GM12878 (cell line): ENCODE measurements at regions not wholly inside any gene's neighbourhood (a gene's known extent, or its start where the extent isn't known, plus 50 kb on each side); places are given as distances from the start of the nearest gene placed in this dataset.

Experiments
- ASH2L ChIP-seq: fragments of 300-600, 200-600 bp; sonication (generic); IDR thresholded peaks from 2 replicates; pipeline ENCODE4 v1.6.1; 2017; ENCODE audit warnings: low read depth, mild to moderate bottlenecking, borderline replicate concordance
- BCLAF1 ChIP-seq: fragments of 450-650 bp; IDR thresholded peaks from 2 replicates; pipeline ENCODE4 v1.6.1; 2017; ENCODE audit warnings: antibody characterized with exemption, mild to moderate bottlenecking, moderate library complexity
- CTCF ChIP-seq, 3 experiments: IDR thresholded peaks in 2 of 3; conservative IDR thresholded peaks in 1 of 3; 2 replicates each; pipeline ENCODE4 v1.5.1; 2011; ENCODE audit warnings: low read depth in 3 of 3, low read length in 3 of 3, mild to moderate bottlenecking in 3 of 3, control low read depth in 2 of 3, moderate library complexity in 2 of 3, inconsistent platforms in 1 of 3, mixed read lengths in 1 of 3; ENCODE audit not compliant: control insufficient read depth in 2 of 3, insufficient read depth in 1 of 3; ENCODE audit errors: extremely low read depth in 1 of 3
- EP300 ChIP-seq, 2 experiments: fragments of 150-350 bp in 1 of 2; IDR thresholded peaks; 2 replicates each; pipeline ENCODE4 v1.6.1; 2011 to 2012; ENCODE audit warnings: low read depth in 2 of 2, low read length in 2 of 2, borderline replicate concordance in 1 of 2, improper control_type of control experiment in 1 of 2, inconsistent platforms in 1 of 2; ENCODE audit not compliant: control insufficient read depth in 1 of 2
- ETV6 ChIP-seq, 2 experiments: fragments of 450-650 bp in 1 of 2; IDR thresholded peaks in 1 of 2; conservative IDR thresholded peaks in 1 of 2; 2 replicates each; pipeline ENCODE4 v1.6.1; 2014; ENCODE audit warnings: antibody characterized with exemption in 1 of 2, borderline replicate concordance in 1 of 2, low read depth in 1 of 2, mild to moderate bottlenecking in 1 of 2, moderate library complexity in 1 of 2
- GABPA ChIP-seq: IDR thresholded peaks from 2 replicates; pipeline ENCODE4 v1.6.1; 2014; ENCODE audit warnings: antibody characterized with exemption, low read depth, mild to moderate bottlenecking, inconsistent platforms
- MAX ChIP-seq: IDR thresholded peaks from 2 replicates; pipeline ENCODE4 v1.6.1; 2012; ENCODE audit warnings: low read depth, low read length, improper control_type of control experiment
- PAX5 ChIP-seq: IDR thresholded peaks from 2 replicates; pipeline ENCODE4 v1.6.1; 2011; ENCODE audit warnings: low read depth, low read length, borderline replicate concordance
- PML ChIP-seq: IDR thresholded peaks from 2 replicates; pipeline ENCODE4 v1.6.1; 2012; ENCODE audit warnings: low read length, inconsistent platforms
- SIX5 ChIP-seq: IDR thresholded peaks from 2 replicates; pipeline ENCODE4 v1.6.1; 2011; ENCODE audit warnings: mild to moderate bottlenecking, low read depth, low read length, moderate library complexity; ENCODE audit not compliant: severe bottlenecking
- SREBF2 ChIP-seq: IDR thresholded peaks from 2 replicates; pipeline ENCODE4 v1.6.1; 2012; ENCODE audit warnings: mild to moderate bottlenecking, low read length
- ZBTB33 ChIP-seq: fragments of 450-650 bp; IDR thresholded peaks from 2 replicates; pipeline ENCODE4 v1.6.1; 2017; ENCODE audit warnings: mild to moderate bottlenecking

- no peak for TF ChIP-seq SIX5
- TF ChIP-seq CTCF (IDR thresholded peaks at IDR 0.05 in 2 of 3, conservative IDR thresholded peaks at IDR 0.05 in 1 of 3; ENCODE audit: control insufficient read depth in 2 of 3, extremely low read depth in 1 of 3, insufficient read depth in 1 of 3, low read depth in 3 of 3, low read length in 3 of 3), result peak in 2 of 3 experiments; percentile 10 to 26; a peak in 2 of 6 replicates
- TF ChIP-seq BCLAF1, result no peak
- no peak for TF ChIP-seq PAX5
- TF ChIP-seq ZBTB33, result no peak
- no peak for TF ChIP-seq PML
- no peak for TF ChIP-seq GABPA
- no peak for TF ChIP-seq EP300 (IDR thresholded peaks at IDR 0.05; ENCODE audit: borderline replicate concordance in 1 of 2, control insufficient read depth in 1 of 2, low read depth in 2 of 2, low read length in 2 of 2)
- TF ChIP-seq ASH2L, result no peak
- TF ChIP-seq MAX, result no peak
- TF ChIP-seq SREBF2, result no peak
- no peak for TF ChIP-seq ETV6 (conservative IDR thresholded peaks at IDR 0.05 in 1 of 2, IDR thresholded peaks at IDR 0.05 in 1 of 2; ENCODE audit: borderline replicate concordance in 1 of 2, low read depth in 1 of 2)
These were observed 53.5 kb upstream of the PTPN1 start for GRCh38 chr20:50456452-50457324.
